ENCODE measurements at regions not wholly inside any gene's neighbourhood (a gene's known extent, or its start where the extent isn't known, plus 50 kb on each side); places are given as distances from the start of the nearest gene placed in this dataset.
"Not testable (repeated sequence)": the region's sequence is repeated elsewhere in the genome, so short reads cannot be mapped to it uniquely, and the experiment has no call there.

GRCh38 chr1:211206981-211207380, 52.2 kb upstream of the RCOR3 start:
- POLR2A ChIA-PET: no interaction called here

GRCh38 chr1:211200311-211200710, 58.9 kb upstream of the RCOR3 start:
- no peak for DNase-seq
- Mint-ChIP-seq H3K9me3 (peaks cover 8% of the 10 kb centered on the region), H3K4me3 (no peak overlapping the region), H3K27me3 (no peaks in the 10 kb centered on the region), H3K4me1 (ENCODE audit: low read depth) (no peaks in the 10 kb centered on the region), H3K27ac (no peak overlapping the region), H3K36me3 (no peaks in the 10 kb centered on the region)
- ChIA-PET POLR2A (no interaction called here), CTCF (interaction anchor here (1.0 kb wide), 1 partner anchor 276 kb away, joined by 3 read pairs; no protein-coding TSS in a partner anchor)
- intact Hi-C loops (cut with micrococcal nuclease): no loop called here

More at GRCh38 chr1:211206981-211207380, 52.2 kb upstream of the RCOR3 start:
- intact Hi-C loops (cut with micrococcal nuclease): no loop called here
- CTCF ChIA-PET: no interaction called here
- Mint-ChIP-seq H3K27ac (no peak overlapping the region), H3K36me3 (no peaks in the 10 kb centered on the region), H3K9me3 (peaks cover 4% of the 10 kb centered on the region), H3K4me1 (ENCODE audit: low read depth) (no peaks in the 10 kb centered on the region), H3K4me3 (no peak overlapping the region), H3K27me3 (no peaks in the 10 kb centered on the region)
- no peak for DNase-seq

- CTCF ChIA-PET: no interaction called here
- POLR2A ChIA-PET: no interaction called here
- no peak overlapping the region for H3K27ac Mint-ChIP-seq
- H3K36me3 Mint-ChIP-seq: no peaks in the 10 kb centered on the region
- no peak for DNase-seq
- H3K27me3 Mint-ChIP-seq: no peaks in the 10 kb centered on the region
- H3K4me3 Mint-ChIP-seq: no peak overlapping the region
- intact Hi-C loops (cut with micrococcal nuclease): no loop called here
- no peaks in the 10 kb centered on the region for H3K4me1 Mint-ChIP-seq (ENCODE audit: low read depth)
- H3K9me3 Mint-ChIP-seq: peaks cover 8% of the 10 kb centered on the region
These were observed 60.3 kb upstream of the RCOR3 start for GRCh38 chr1:211198880-211199279.

- Mint-ChIP-seq H3K9me3 (peaks cover 8% of the 10 kb centered on the region), H3K4me3 (no peak overlapping the region), H3K27ac (no peak overlapping the region), H3K27me3 (no peaks in the 10 kb centered on the region), H3K4me1 (ENCODE audit: low read depth) (no peaks in the 10 kb centered on the region), H3K36me3 (no peaks in the 10 kb centered on the region)
- CTCF ChIA-PET: no interaction called here
- no peak for DNase-seq
- POLR2A ChIA-PET: no interaction called here
- intact Hi-C loops (cut with micrococcal nuclease): no loop called here
These were observed 61.1 kb upstream of the RCOR3 start for GRCh38 chr1:211198111-211198510.

GRCh38 chr1:211196880-211197279, 62.3 kb upstream of the RCOR3 start:
- H3K4me1 Mint-ChIP-seq (ENCODE audit: low read depth): peaks cover 4% of the 10 kb centered on the region
- H3K27ac Mint-ChIP-seq: no peak overlapping the region
- H3K27me3 Mint-ChIP-seq: no peaks in the 10 kb centered on the region
- DNase-seq: no peak
- H3K4me3 Mint-ChIP-seq: no peak overlapping the region
- H3K36me3 Mint-ChIP-seq: no peaks in the 10 kb centered on the region
- H3K9me3 Mint-ChIP-seq: peaks cover 8% of the 10 kb centered on the region
- intact Hi-C loops (cut with micrococcal nuclease): no loop called here
- POLR2A ChIA-PET: no interaction called here
- CTCF ChIA-PET: no interaction called here

GRCh38 chr1:211194826-211195225, 60.9 kb upstream of the KCNH1 start:
- POLR2A ChIA-PET: no interaction called here
- no peak overlapping the region for H3K4me3 Mint-ChIP-seq
- no peak overlapping the region for H3K27ac Mint-ChIP-seq
- H3K27me3 Mint-ChIP-seq: no peaks in the 10 kb centered on the region
- peaks cover 8% of the 10 kb centered on the region for H3K9me3 Mint-ChIP-seq
- intact Hi-C loops (cut with micrococcal nuclease): no loop called here
- no peak for DNase-seq
- H3K4me1 Mint-ChIP-seq (ENCODE audit: low read depth): peaks cover 9% of the 10 kb centered on the region
- CTCF ChIA-PET: no interaction called here
- H3K36me3 Mint-ChIP-seq: no peaks in the 10 kb centered on the region

- no peak overlapping the region for H3K27ac Mint-ChIP-seq
- no peak for DNase-seq
- CTCF ChIA-PET: interaction anchor here (1.4 kb wide), 1 partner anchor 58 kb away, joined by 4 read pairs; the partner anchor contains the start of gene KCNH1
- H3K36me3 Mint-ChIP-seq: no peaks in the 10 kb centered on the region
- H3K4me3 Mint-ChIP-seq: no peak overlapping the region
- POLR2A ChIA-PET: no interaction called here
- H3K9me3 Mint-ChIP-seq: peaks cover 8% of the 10 kb centered on the region
- intact Hi-C loops (cut with micrococcal nuclease): no loop called here
- no peaks in the 10 kb centered on the region for H3K27me3 Mint-ChIP-seq
- H3K4me1 Mint-ChIP-seq (ENCODE audit: low read depth): peaks cover 9% of the 10 kb centered on the region
These were observed 58.3 kb upstream of the KCNH1 start for GRCh38 chr1:211192227-211192626.

GRCh38 chr1:211188721-211189120, 54.8 kb upstream of the KCNH1 start:
- H3K9me3 Mint-ChIP-seq; DNase-seq; intact Hi-C loops (cut with micrococcal nuclease): not testable (repeated sequence)

GRCh38 chr1:211183747-211184313, 49.9 kb upstream of the KCNH1 start:
- Mint-ChIP-seq H3K9me3 (no peaks in the 10 kb centered on the region), H3K27me3 (peaks cover 5% of the 10 kb centered on the region), H3K4me1 (ENCODE audit: low read depth) (no peaks in the 10 kb centered on the region), H3K36me3 (no peaks in the 10 kb centered on the region), H3K27ac (no peak overlapping the region), H3K4me3 (no peak overlapping the region)
- intact Hi-C loops (cut with micrococcal nuclease): no loop called here
- ChIA-PET POLR2A (no interaction called here), CTCF (no interaction called here)
- no peak for DNase-seq

More at GRCh38 chr1:211188721-211189120, 54.8 kb upstream of the KCNH1 start:
- H3K27me3 Mint-ChIP-seq; H3K36me3 Mint-ChIP-seq; POLR2A ChIA-PET; H3K4me3 Mint-ChIP-seq; H3K4me1 Mint-ChIP-seq (ENCODE audit: low read depth); H3K27ac Mint-ChIP-seq; CTCF ChIA-PET: not testable (repeated sequence)

Measured in activated CD4-positive, alpha-beta memory T cell treated with anti-CD3 and anti-CD28 coated beads for 36 hours (primary cell).